HG03064 (cell line): ENCODE measurements at regions not wholly inside any gene's neighbourhood (a gene's known extent, or its start where the extent isn't known, plus 50 kb on each side); places are given as distances from the start of the nearest gene placed in this dataset.
"Not testable (repeated sequence)": the region's sequence is repeated elsewhere in the genome, so short reads cannot be mapped to it uniquely, and the experiment has no call there.

Experiments used
- ATAC-seq: cut with Tn5 transposase; IDR thresholded peaks from one replicate; pipeline ENCODE4 v1.9.1; 2021; ENCODE audit warnings: low read depth; ENCODE audit not compliant: unreplicated experiment

GRCh38 chr9:22975951-22976350 is 529.3 kb downstream of the DMRTA1 start:
- ATAC-seq: no peak

GRCh38 chr9:22976454-22976853 is 529.8 kb downstream of the DMRTA1 start:
- ATAC-seq: no peak

GRCh38 chr9:22980429-22980828 is 533.8 kb downstream of the DMRTA1 start:
- ATAC-seq: not testable (repeated sequence)

- no peak for ATAC-seq
Measured at GRCh38 chr9:22986556-22986955, 539.9 kb downstream of the DMRTA1 start.

GRCh38 chr9:22990349-22990748 is 543.7 kb downstream of the DMRTA1 start:
- ATAC-seq: no peak

DNA sequence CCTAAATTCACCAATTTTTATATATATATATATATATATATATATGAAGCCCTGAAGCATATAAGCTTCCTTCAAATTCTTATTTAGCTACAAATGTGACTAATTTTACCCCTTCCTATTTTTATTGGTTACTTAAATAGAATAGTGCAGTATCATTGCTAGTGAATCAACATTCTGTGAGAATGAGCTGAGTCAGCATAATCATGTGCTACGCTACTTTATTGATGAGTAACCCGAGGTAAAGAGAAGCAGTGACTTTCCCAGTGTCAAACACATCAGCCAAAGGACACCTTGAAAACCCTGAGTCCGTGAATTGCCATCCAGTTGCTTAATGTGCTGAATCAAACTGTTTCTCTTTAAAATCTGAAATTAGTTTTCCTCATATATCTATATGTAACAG is 546.2 kb downstream of the DMRTA1 start:
- ATAC-seq: no peak

- ATAC-seq: no peak
Measured at GRCh38 chr9:22997923-22998322, 551.3 kb downstream of the DMRTA1 start.

DNA sequence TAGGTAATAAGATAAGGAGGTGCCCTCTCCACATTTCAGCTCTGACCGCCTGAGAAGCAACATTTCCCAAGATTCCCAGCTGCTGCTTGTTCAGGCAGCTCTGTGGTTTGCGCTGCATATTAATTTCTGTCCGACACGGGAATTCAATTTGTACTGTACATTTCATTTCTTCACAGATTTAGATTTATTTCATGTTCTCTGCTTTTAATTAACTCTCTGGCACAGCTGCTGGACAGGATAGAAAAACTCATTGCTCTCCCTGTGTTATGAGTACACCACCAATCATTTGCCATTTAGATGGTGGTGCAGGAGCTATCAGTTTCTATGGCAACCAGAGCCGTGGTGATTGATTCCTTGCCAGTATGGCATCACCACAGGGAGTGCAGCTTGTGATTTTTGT is 558.5 kb downstream of the DMRTA1 start:
- ATAC-seq: no peak

- ATAC-seq: no peak
Measured at GRCh38 chr9:23006127-23006526, 559.5 kb downstream of the DMRTA1 start.

GRCh38 chr9:23011669-23012068 is 565.0 kb downstream of the DMRTA1 start:
- ATAC-seq: no peak

DNA sequence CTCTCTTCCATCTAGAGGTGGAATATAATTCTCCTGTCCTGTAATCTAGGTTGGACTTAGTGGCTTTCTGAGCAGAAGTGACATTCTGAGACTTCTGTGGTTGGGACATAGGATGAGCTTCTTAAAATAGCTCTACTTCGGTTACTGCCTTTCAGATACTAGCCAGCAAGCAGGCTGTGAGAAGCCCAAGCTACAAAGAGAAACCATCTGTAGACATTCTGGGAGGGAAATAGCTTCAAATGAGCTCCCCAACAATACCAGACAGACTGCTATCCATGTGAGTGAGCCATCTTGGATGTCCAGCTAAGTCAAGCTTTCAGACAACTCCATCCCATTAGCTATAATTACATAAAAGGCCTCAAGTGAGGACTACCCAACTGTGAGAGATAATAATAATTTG is 568.9 kb downstream of the DMRTA1 start:
- ATAC-seq: no peak

- no peak for ATAC-seq
Measured at GRCh38 chr9:23036416-23036815, 589.8 kb downstream of the DMRTA1 start.

GRCh38 chr9:23039402-23039801 is 592.8 kb downstream of the DMRTA1 start:
- ATAC-seq: no peak

- no peak for ATAC-seq
Measured at GRCh38 chr9:23041466-23041865, 594.8 kb downstream of the DMRTA1 start.

GRCh38 chr9:23044549-23044948 is 597.9 kb downstream of the DMRTA1 start:
- ATAC-seq: no peak

- not testable (repeated sequence) for ATAC-seq
Measured at GRCh38 chr9:23046026-23046425, 599.4 kb downstream of the DMRTA1 start.

GRCh38 chr9:23050548-23050947 is 603.9 kb downstream of the DMRTA1 start:
- no peak for ATAC-seq

DNA sequence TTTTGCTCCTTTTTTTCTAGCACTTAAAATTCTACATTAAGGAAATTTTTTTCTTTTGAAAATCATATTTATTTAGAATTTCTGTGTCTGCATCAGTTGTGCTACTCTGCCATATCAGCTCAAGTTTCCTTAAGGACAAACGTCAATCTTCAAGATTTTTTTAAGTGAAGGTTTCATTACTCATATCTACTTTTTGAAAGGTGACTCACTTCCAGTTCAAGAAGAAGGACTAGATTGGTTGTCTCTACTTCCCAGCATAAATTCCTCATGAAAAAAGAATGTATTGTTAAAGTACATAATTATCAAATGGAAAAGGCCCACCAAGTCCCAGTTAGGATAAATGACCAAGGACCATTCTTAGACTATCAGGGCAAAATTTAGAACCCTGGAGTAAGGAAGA is 626.5 kb downstream of the DMRTA1 start:
- ATAC-seq: no peak

DNA sequence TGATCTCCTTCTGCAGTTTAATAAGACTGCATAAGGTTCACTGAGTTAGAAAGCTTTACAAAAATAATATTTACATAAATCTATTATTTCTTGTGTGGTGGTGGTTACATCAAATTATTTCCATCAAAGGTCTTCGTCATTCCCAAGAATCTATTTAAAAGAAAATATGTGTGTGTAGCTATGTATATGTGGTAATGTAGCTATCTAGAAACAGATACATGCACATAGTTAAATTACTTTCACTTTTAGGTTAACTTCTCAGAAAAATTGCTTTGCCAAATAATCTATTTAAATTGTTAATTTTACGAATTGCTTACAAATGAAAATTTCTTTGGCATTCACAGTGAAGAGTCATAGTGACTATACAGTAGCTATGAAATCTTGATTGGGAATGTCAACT is 633.2 kb downstream of the DMRTA1 start:
- ATAC-seq: no peak

GRCh38 chr9:23081377-23081776 is 634.8 kb downstream of the DMRTA1 start:
- no peak for ATAC-seq

DNA sequence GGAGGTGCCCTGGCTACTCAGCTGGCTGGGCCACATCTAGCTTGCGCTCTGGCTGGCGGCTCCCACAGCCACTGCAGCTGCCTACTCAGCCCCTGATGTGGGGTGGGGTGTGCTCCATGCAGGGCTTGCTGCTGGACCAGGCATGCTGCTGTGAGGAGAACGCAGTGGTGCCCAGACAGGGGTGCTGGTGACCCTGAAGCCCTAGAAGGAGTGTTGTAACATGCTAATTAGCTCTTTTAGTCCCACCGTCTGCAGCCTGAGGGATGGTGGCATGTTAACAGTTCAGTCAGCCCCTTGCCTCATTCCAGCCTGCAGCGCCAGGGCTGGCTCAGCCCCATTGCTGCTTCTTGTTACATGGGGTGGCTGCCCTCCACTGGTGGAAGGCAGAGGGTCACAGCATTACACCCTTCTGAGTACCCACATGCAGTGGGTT is 642.3 kb downstream of the DMRTA1 start:
- no peak for ATAC-seq

GRCh38 chr9:23117616-23118015 is 671.0 kb downstream of the DMRTA1 start:
- ATAC-seq: no peak

- no peak for ATAC-seq
Measured at GRCh38 chr9:23120630-23121029, 674.0 kb downstream of the DMRTA1 start.
